Panc1 (cell line): ENCODE measurements at regions not wholly inside any gene's neighbourhood (a gene's known extent, or its start where the extent isn't known, plus 50 kb on each side); places are given as distances from the start of the nearest gene placed in this dataset.

ENCODE experiments used
- ATAC-seq: fragments of 200-7000 bp; cut with Tn5 transposase; 2 replicates; pipeline ENCODE4 v1.9.1; 2020; ENCODE audit warnings: mild to moderate bottlenecking, moderate library complexity
- BruUV-seq: library from RNA; stranded (reverse); fragments of 400-500 nt; replicated peaks from 2 replicates; lab custom pipeline; 2021; lab: Mats Ljungman, UMichigan
- CTCF ChIA-PET: fragments of 300-600 bp; sonication (Branson Sonifier 250); formaldehyde crosslinking; loops from one replicate; lab custom pipeline; 2022; ENCODE audit warnings: antibody characterized with exemption; lab: Charles Lee
- POLR2A ChIA-PET: fragments of 300-600 bp; sonication (Branson Sonifier 250); formaldehyde crosslinking; loops from one replicate; lab custom pipeline; 2022; ENCODE audit warnings: antibody characterized with exemption; lab: Charles Lee
- DNase-seq: peaks from one replicate; pipeline ENCODE4 v3.0.0-alpha.2; 2010; ENCODE audit warnings: low read depth, low spot score
- H3K27ac ChIP-seq: 2 replicates; pipeline ENCODE4 v1.5.1; 2011; ENCODE audit warnings: mild to moderate bottlenecking, low read length, inconsistent platforms
- H3K27me3 ChIP-seq: fragments of 200-500 bp; sonication (Bioruptor generic); 2 replicates; pipeline ENCODE4 v1.6.0; 2014; ENCODE audit warnings: low read length, inconsistent platforms; ENCODE audit not compliant: control insufficient read depth, insufficient read depth
- H3K36me3 ChIP-seq: fragments of 200-500 bp; sonication (Bioruptor generic); 2 replicates; pipeline ENCODE4 v1.5.1; 2014; ENCODE audit warnings: inconsistent platforms, mild to moderate bottlenecking, low read length, moderate library complexity; ENCODE audit not compliant: control insufficient read depth, insufficient read depth
- H3K4me1 ChIP-seq: 2 replicates; pipeline ENCODE4 v1.5.1; 2011; ENCODE audit warnings: inconsistent platforms, mild to moderate bottlenecking, low read length, moderate library complexity; ENCODE audit not compliant: control insufficient read depth, insufficient read depth
- H3K4me3 ChIP-seq, 2 experiments: 2 replicates each; pipeline ENCODE4 v1.5.1; 2011 to 2012; ENCODE audit warnings: low read depth in 2 of 2, low read length in 2 of 2, mild to moderate bottlenecking in 2 of 2, inconsistent platforms in 1 of 2, moderate library complexity in 1 of 2
- H3K9me3 ChIP-seq: fragments of 200-500 bp; sonication (Bioruptor generic); 2 replicates; pipeline ENCODE4 v1.5.1; 2014; ENCODE audit warnings: low read depth, mild to moderate bottlenecking, inconsistent platforms, low read length, moderate library complexity; ENCODE audit not compliant: control insufficient read depth, insufficient read depth
- CTCF ChIP-seq: fragments of 450-650 bp; IDR thresholded peaks from 2 replicates; pipeline ENCODE4 v1.5.1; 2017; ENCODE audit warnings: mild to moderate bottlenecking
- POLR2AphosphoS5 ChIP-seq: IDR thresholded peaks from 2 replicates; pipeline ENCODE4 v1.6.1; 2012; ENCODE audit warnings: mild to moderate bottlenecking, low read depth, low read length, moderate library complexity
- REST ChIP-seq, 2 experiments: IDR thresholded peaks; 2 replicates each; pipeline ENCODE4 v1.6.1; 2011 to 2012; ENCODE audit warnings: low read depth in 2 of 2, control low read depth in 1 of 2, low read length in 1 of 2, mild to moderate bottlenecking in 1 of 2, moderate library complexity in 1 of 2; ENCODE audit not compliant: insufficient read depth in 1 of 2
- SIN3A ChIP-seq: IDR thresholded peaks from 2 replicates; pipeline ENCODE4 v1.6.1; 2012; ENCODE audit warnings: low read depth, mild to moderate bottlenecking, low read length, moderate library complexity, borderline replicate concordance; ENCODE audit not compliant: insufficient read depth
- TCF7L2 ChIP-seq: IDR thresholded peaks from 2 replicates; pipeline ENCODE4 v1.6.1; 2011; ENCODE audit warnings: mild to moderate bottlenecking, low read depth, low read length, inconsistent platforms
- in situ Hi-C: cut with HindIII; loops from 2 replicates; pipeline ENCODE4 v1.10.0; 2016; ENCODE audit warnings: low sequenced_read_pairs, low pct_unique_long_range_greater_than_20kb
- intact Hi-C: fragments of 100-400 bp; cut with micrococcal nuclease; formaldehyde crosslinking; loops from one replicate; pipeline ENCODE4 v1.10.0; 2022; ENCODE audit not compliant: unreplicated experiment

- ChIA-PET POLR2A (no interaction called here), CTCF (no interaction called here)
- peaks cover 5% of the 10 kb centered on the region; the same call in 1 of the 2 replicates for H3K9me3 ChIP-seq
- no peaks in the 10 kb centered on the region for H3K36me3 ChIP-seq
- ATAC-seq, result no peak
- intact Hi-C loops, result no loop called here
- H3K4me3 ChIP-seq, result no peak overlapping the region
- no peaks in the 10 kb centered on the region for H3K27me3 ChIP-seq
- TF ChIP-seq POLR2AphosphoS5, result no peak
- TF ChIP-seq CTCF, result no peak
- TF ChIP-seq SIN3A, result no peak
- TF ChIP-seq REST (IDR thresholded peaks at IDR 0.05; ENCODE audit: insufficient read depth in 1 of 2, low read depth in 2 of 2, low read length in 1 of 2), result no peak
- TF ChIP-seq TCF7L2, result no peak
- H3K4me1 ChIP-seq, result no peaks in the 10 kb centered on the region
- in situ Hi-C loops, result no loop called here
- DNase-seq, result no peak
- no peak overlapping the region for H3K27ac ChIP-seq
- BruUV-seq, result no TSS peak
Measured at GRCh38 chr20:58053391-58054055, 174.9 kb downstream of the ANKRD60 start.

GRCh38 chr20:58051367-58051766 is 177.1 kb downstream of the ANKRD60 start:
- ATAC-seq (no peak), DNase-seq (no peak)
- no peak overlapping the region for H3K27ac ChIP-seq
- H3K9me3 ChIP-seq, result peaks cover 5% of the 10 kb centered on the region; the same call in 1 of the 2 replicates
- no peaks in the 10 kb centered on the region for H3K36me3 ChIP-seq
- in situ Hi-C loops (no loop called here), intact Hi-C loops (no loop called here)
- no peaks in the 10 kb centered on the region for H3K27me3 ChIP-seq
- ChIA-PET CTCF (no interaction called here), POLR2A (no interaction called here)
- TF ChIP-seq CTCF, result no peak
- TF ChIP-seq POLR2AphosphoS5, result no peak
- no peak for TF ChIP-seq REST (IDR thresholded peaks at IDR 0.05; ENCODE audit: insufficient read depth in 1 of 2, low read depth in 2 of 2, low read length in 1 of 2)
- no peak for TF ChIP-seq SIN3A
- no peak for TF ChIP-seq TCF7L2
- no TSS peak for BruUV-seq
- H3K4me3 ChIP-seq, result no peak overlapping the region
- no peaks in the 10 kb centered on the region for H3K4me1 ChIP-seq
